Esophagus squamous epithelium (tissue), 4 donors: ENCODE measurements at regions not wholly inside any gene's neighbourhood (a gene's known extent, or its start where the extent isn't known, plus 50 kb on each side); places are given as distances from the start of the nearest gene placed in this dataset.

Experiments used
- POLR2A ChIP-seq, 4 donors: fragments of 450-650 bp; IDR thresholded peaks; one replicate each; pipeline ENCODE4 v1.6.1; 2017; ENCODE audit warnings: antibody characterized with exemption in 4 of 4, mild to moderate bottlenecking in 4 of 4, moderate library complexity in 3 of 4
- TF ChIP-seq, protein P1 (sequence below), 6 experiments: fragments of 450-650 bp in 4 of 6; fragments of 200-600 bp in 2 of 6; sonication (generic) in 2 of 6; IDR thresholded peaks; one replicate each; pipeline ENCODE4 v1.5.1; 2016 to 2019; ENCODE audit warnings: antibody characterized with exemption in 6 of 6, mild to moderate bottlenecking in 4 of 6, moderate library complexity in 4 of 6

DNA sequence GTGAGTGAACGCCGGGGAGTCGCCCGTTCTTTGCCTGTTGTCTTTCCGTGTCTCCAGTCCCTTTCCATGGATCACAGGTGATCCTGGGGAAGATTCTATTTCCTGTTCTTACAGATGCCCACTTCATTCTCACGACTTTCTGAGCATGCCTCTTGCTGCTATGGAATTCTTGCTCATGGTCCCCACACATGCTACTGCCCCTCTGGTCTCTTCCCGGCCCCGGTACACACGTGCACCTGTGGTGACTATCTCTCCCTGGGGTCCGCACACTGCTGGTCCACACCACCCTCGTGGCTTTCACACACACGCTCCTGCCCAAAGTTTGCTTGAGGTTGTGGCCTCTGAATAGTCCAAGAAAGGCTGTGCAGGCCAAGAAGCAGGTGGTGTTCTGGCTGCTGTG lies 67.9 kb upstream of the ALKAL2 start:
- no peak for TF ChIP-seq POLR2A (IDR thresholded peaks at IDR 0.05)
- TF ChIP-seq, protein P1, sequence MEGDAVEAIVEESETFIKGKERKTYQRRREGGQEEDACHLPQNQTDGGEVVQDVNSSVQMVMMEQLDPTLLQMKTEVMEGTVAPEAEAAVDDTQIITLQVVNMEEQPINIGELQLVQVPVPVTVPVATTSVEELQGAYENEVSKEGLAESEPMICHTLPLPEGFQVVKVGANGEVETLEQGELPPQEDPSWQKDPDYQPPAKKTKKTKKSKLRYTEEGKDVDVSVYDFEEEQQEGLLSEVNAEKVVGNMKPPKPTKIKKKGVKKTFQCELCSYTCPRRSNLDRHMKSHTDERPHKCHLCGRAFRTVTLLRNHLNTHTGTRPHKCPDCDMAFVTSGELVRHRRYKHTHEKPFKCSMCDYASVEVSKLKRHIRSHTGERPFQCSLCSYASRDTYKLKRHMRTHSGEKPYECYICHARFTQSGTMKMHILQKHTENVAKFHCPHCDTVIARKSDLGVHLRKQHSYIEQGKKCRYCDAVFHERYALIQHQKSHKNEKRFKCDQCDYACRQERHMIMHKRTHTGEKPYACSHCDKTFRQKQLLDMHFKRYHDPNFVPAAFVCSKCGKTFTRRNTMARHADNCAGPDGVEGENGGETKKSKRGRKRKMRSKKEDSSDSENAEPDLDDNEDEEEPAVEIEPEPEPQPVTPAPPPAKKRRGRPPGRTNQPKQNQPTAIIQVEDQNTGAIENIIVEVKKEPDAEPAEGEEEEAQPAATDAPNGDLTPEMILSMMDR (IDR thresholded peaks at IDR 0.05): no peak
